ENCODE measurements at regions not wholly inside any gene's neighbourhood (a gene's known extent, or its start where the extent isn't known, plus 50 kb on each side); places are given as distances from the start of the nearest gene placed in this dataset.

GRCh38 chr6:87784690-87785089 is 82.7 kb upstream of the AKIRIN2 start:
- no peaks in the 10 kb centered on the region for H3K9me2 ChIP-seq (ENCODE audit: insufficient read depth, low read length)
- TF ChIP-seq EZH2 (IDR thresholded peaks at IDR 0.05; ENCODE audit: borderline replicate concordance, insufficient read depth, low read length, poor library complexity, severe bottlenecking) (no peak), RAD21 (conservative IDR thresholded peaks at IDR 0.05) (no peak), POLR2AphosphoS5 (IDR thresholded peaks at IDR 0.05) (no peak), SMC3 (conservative IDR thresholded peaks at IDR 0.05; ENCODE audit: poor library complexity) (no peak)

GRCh38 chr6:87784051-87784450 is 82.0 kb upstream of the AKIRIN2 start:
- Histone ChIP-seq H3K4me2 (ENCODE audit: low read length) (no peak overlapping the region), H2AFZ (ENCODE audit: low read depth, low read length) (no peak overlapping the region), H3K79me2 (replicated peaks; ENCODE audit: insufficient read depth, low read length) (no peaks in the 10 kb centered on the region), H3F3A (ENCODE audit: insufficient read depth, low read length, poor library complexity, severe bottlenecking) (no peaks in the 10 kb centered on the region), H3K27ac (ENCODE audit: low read length) (no peak overlapping the region), H3K9me3 (ENCODE audit: low read length) (no peaks in the 10 kb centered on the region), H4K20me1 (ENCODE audit: insufficient read depth) (no peaks in the 10 kb centered on the region), H3K9me2 (ENCODE audit: insufficient read depth, low read length) (no peaks in the 10 kb centered on the region), H3K27me3 (ENCODE audit: insufficient read depth, low read depth, low read length) (no peaks in the 10 kb centered on the region), H3K4me3 (ENCODE audit: low read length) (no peak overlapping the region), H3K36me3 (ENCODE audit: insufficient read depth, low read length) (no peaks in the 10 kb centered on the region), H3K9ac (ENCODE audit: low read length) (no peak overlapping the region)
- no peak for TF ChIP-seq EZH2 (IDR thresholded peaks at IDR 0.05; ENCODE audit: borderline replicate concordance, insufficient read depth, low read length, poor library complexity, severe bottlenecking)
- TF ChIP-seq MXI1 (conservative IDR thresholded peaks at IDR 0.05; ENCODE audit: poor library complexity, severe bottlenecking), result no peak
- no peak for TF ChIP-seq SMC3 (conservative IDR thresholded peaks at IDR 0.05; ENCODE audit: poor library complexity)
- no peak for TF ChIP-seq EP300 (conservative IDR thresholded peaks at IDR 0.05; ENCODE audit: poor library complexity, severe bottlenecking)
- no peak for TF ChIP-seq TAF1 (IDR thresholded peaks at IDR 0.05; ENCODE audit: low read depth)
- TF ChIP-seq REST (IDR thresholded peaks at IDR 0.05; ENCODE audit: borderline replicate concordance), result no peak
- TF ChIP-seq CTCF (IDR thresholded peaks at IDR 0.05; ENCODE audit: poor library complexity, severe bottlenecking), result no peak
- TF ChIP-seq RAD21 (conservative IDR thresholded peaks at IDR 0.05), result no peak
- no peak for TF ChIP-seq POLR2AphosphoS5 (IDR thresholded peaks at IDR 0.05)

More at GRCh38 chr6:87784690-87785089, 82.7 kb upstream of the AKIRIN2 start:
- Histone ChIP-seq H2AFZ (ENCODE audit: low read depth, low read length) (no peak overlapping the region), H3K4me3 (ENCODE audit: low read length) (no peak overlapping the region), H3K79me2 (replicated peaks; ENCODE audit: insufficient read depth, low read length) (no peaks in the 10 kb centered on the region), H3K9me3 (ENCODE audit: low read length) (no peaks in the 10 kb centered on the region), H3K36me3 (ENCODE audit: insufficient read depth, low read length) (no peaks in the 10 kb centered on the region), H4K20me1 (ENCODE audit: insufficient read depth) (no peaks in the 10 kb centered on the region), H3K27ac (ENCODE audit: low read length) (no peak overlapping the region), H3F3A (ENCODE audit: insufficient read depth, low read length, poor library complexity, severe bottlenecking) (no peaks in the 10 kb centered on the region), H3K27me3 (ENCODE audit: insufficient read depth, low read depth, low read length) (no peaks in the 10 kb centered on the region), H3K4me2 (ENCODE audit: low read length) (no peak overlapping the region), H3K9ac (ENCODE audit: low read length) (no peak overlapping the region)

Data from neural cell (in vitro differentiated cells).